ENCODE measurements at regions not wholly inside any gene's neighbourhood (a gene's known extent, or its start where the extent isn't known, plus 50 kb on each side); places are given as distances from the start of the nearest gene placed in this dataset.

- peak; percentile 31 for TF ChIP-seq CTCF (IDR thresholded peaks at IDR 0.05; ENCODE audit: insufficient read depth, low read depth, low read length)
- H3K4me3 ChIP-seq (ENCODE audit: low read depth, low read length): no peak overlapping the region
- ChIA-PET CTCF (interaction anchor here (1.0 to 4.3 kb wide), 2 partner anchors 12 to 62 kb away, joined by 4 to 27 read pairs; no protein-coding TSS in a partner anchor), POLR2A (no interaction called here)
- H3K36me3 ChIP-seq (ENCODE audit: control insufficient read depth, insufficient read depth, low read length): no peaks in the 10 kb centered on the region
- no peak for DNase-seq (ENCODE audit: low read depth)
- H3K27me3 ChIP-seq (ENCODE audit: control insufficient read depth, insufficient read depth, low read length): peaks cover 4% of the 10 kb centered on the region; the same call in 1 of the 2 replicates
Measured at GRCh38 chr3:157594413-157594812, 91.2 kb upstream of the VEPH1 start.

GRCh38 chr3:157592769-157593168, 89.6 kb upstream of the VEPH1 start:
- Histone ChIP-seq H3K36me3 (ENCODE audit: control insufficient read depth, insufficient read depth, low read length) (no peaks in the 10 kb centered on the region), H3K27me3 (ENCODE audit: control insufficient read depth, insufficient read depth, low read length) (peaks cover 4% of the 10 kb centered on the region; the same call in 1 of the 2 replicates), H3K4me3 (ENCODE audit: low read depth, low read length) (no peak overlapping the region)
- TF ChIP-seq CTCF (IDR thresholded peaks at IDR 0.05; ENCODE audit: insufficient read depth, low read depth, low read length): no peak
- CTCF ChIA-PET: interaction anchor here (1.2 to 4.3 kb wide), 2 partner anchors 10 to 14 kb away, joined by 4 to 27 read pairs; no protein-coding TSS in a partner anchor
- DNase-seq (ENCODE audit: low read depth): no peak
- POLR2A ChIA-PET: no interaction called here

- no peak for TF ChIP-seq CTCF (IDR thresholded peaks at IDR 0.05; ENCODE audit: insufficient read depth, low read depth, low read length)
- CTCF ChIA-PET: interaction anchor here (1.4 to 3.6 kb wide), 2 partner anchors 14 to 17 kb away, joined by 3 to 10 read pairs; no protein-coding TSS in a partner anchor
- Histone ChIP-seq H3K36me3 (ENCODE audit: control insufficient read depth, insufficient read depth, low read length) (no peaks in the 10 kb centered on the region), H3K27me3 (ENCODE audit: control insufficient read depth, insufficient read depth, low read length) (peaks cover 4% of the 10 kb centered on the region; the same call in 1 of the 2 replicates), H3K4me3 (ENCODE audit: low read depth, low read length) (no peak overlapping the region)
- POLR2A ChIA-PET: no interaction called here
- DNase-seq (ENCODE audit: low read depth): no peak
Measured at GRCh38 chr3:157590273-157590672, 87.1 kb upstream of the VEPH1 start.

- ChIA-PET POLR2A (no interaction called here), CTCF (interaction anchor here (1.4 to 3.6 kb wide), 2 partner anchors 15 to 16 kb away, joined by 3 to 10 read pairs; no protein-coding TSS in a partner anchor)
- no peak for TF ChIP-seq CTCF (IDR thresholded peaks at IDR 0.05; ENCODE audit: insufficient read depth, low read depth, low read length)
- Histone ChIP-seq H3K4me3 (ENCODE audit: low read depth, low read length) (no peak overlapping the region), H3K27me3 (ENCODE audit: control insufficient read depth, insufficient read depth, low read length) (peaks cover 4% of the 10 kb centered on the region; the same call in 1 of the 2 replicates), H3K36me3 (ENCODE audit: control insufficient read depth, insufficient read depth, low read length) (no peaks in the 10 kb centered on the region)
- no peak for DNase-seq (ENCODE audit: low read depth)
Measured at GRCh38 chr3:157589211-157589610, 86.0 kb upstream of the VEPH1 start.

GRCh38 chr3:157588386-157589060, 85.3 kb upstream of the VEPH1 start:
- CTCF ChIA-PET: interaction anchor here (3.6 kb wide), 1 partner anchor 15 kb away, joined by 10 read pairs; no protein-coding TSS in a partner anchor

More at GRCh38 chr3:157588386-157589060, 85.3 kb upstream of the VEPH1 start:
- POLR2A ChIA-PET: no interaction called here
- TF ChIP-seq CTCF (IDR thresholded peaks at IDR 0.05; ENCODE audit: insufficient read depth, low read depth, low read length): no peak
- H3K4me3 ChIP-seq (ENCODE audit: low read depth, low read length): no peak overlapping the region
- H3K27me3 ChIP-seq (ENCODE audit: control insufficient read depth, insufficient read depth, low read length): peaks cover 3% of the 10 kb centered on the region; the same call in 1 of the 2 replicates
- H3K36me3 ChIP-seq (ENCODE audit: control insufficient read depth, insufficient read depth, low read length): no peaks in the 10 kb centered on the region
- no peak for DNase-seq (ENCODE audit: low read depth)
